CD4-positive, alpha-beta T cell treated with Interleukin-17A for 4 hours (primary cell): ENCODE measurements at regions not wholly inside any gene's neighbourhood (a gene's known extent, or its start where the extent isn't known, plus 50 kb on each side); places are given as distances from the start of the nearest gene placed in this dataset.
"Not testable (repeated sequence)": the region's sequence is repeated elsewhere in the genome, so short reads cannot be mapped to it uniquely, and the experiment has no call there.

Source experiments
- DNase-seq: peaks from one replicate; pipeline ENCODE4 v3.0.0-alpha.2; 2020; ENCODE audit warnings: mixed read lengths

GRCh38 chr6:37580176-37580955 lies 80.7 kb upstream of the CCDC167 start:
- no peak for DNase-seq

GRCh38 chr6:37579444-37580067 lies 79.9 kb upstream of the CCDC167 start:
- no peak for DNase-seq

- no peak for DNase-seq
Observed at GRCh38 chr6:37578104-37578503, 78.4 kb upstream of the CCDC167 start.

- DNase-seq, result no peak
Observed at GRCh38 chr6:37576336-37576737, 76.6 kb upstream of the CCDC167 start.

- no peak for DNase-seq
Observed at GRCh38 chr6:37575221-37575620, 75.5 kb upstream of the CCDC167 start.

- no peak for DNase-seq
Observed at GRCh38 chr6:37572334-37572733, 72.6 kb upstream of the CCDC167 start.

- DNase-seq, result no peak
Observed at GRCh38 chr6:37570482-37571133, 70.9 kb upstream of the CCDC167 start.

GRCh38 chr6:37569743-37570481 lies 70.2 kb upstream of the CCDC167 start:
- DNase-seq, result no peak

- DNase-seq, result no peak
Observed at GRCh38 chr6:37569317-37569716, 69.6 kb upstream of the CCDC167 start.

- no peak for DNase-seq
Observed at GRCh38 chr6:37566950-37567349, 67.3 kb upstream of the CCDC167 start.

- peak; percentile 84 for DNase-seq
Observed at GRCh38 chr6:37566111-37566949, 66.6 kb upstream of the CCDC167 start.

GRCh38 chr6:37565267-37566110 lies 65.8 kb upstream of the CCDC167 start:
- peak; percentile 23 for DNase-seq

- not testable (repeated sequence) for DNase-seq
Observed at GRCh38 chr6:37562926-37563288, 63.2 kb upstream of the CCDC167 start.

GRCh38 chr6:37561361-37561760 lies 61.7 kb upstream of the CCDC167 start:
- no peak for DNase-seq

GRCh38 chr6:37560737-37561103 lies 61.0 kb upstream of the CCDC167 start:
- no peak for DNase-seq

- DNase-seq, result no peak
Observed at GRCh38 chr6:37559501-37559900, 59.8 kb upstream of the CCDC167 start.

GRCh38 chr6:37559050-37559449 lies 59.4 kb upstream of the CCDC167 start:
- DNase-seq, result no peak

- DNase-seq, result no peak
Observed at GRCh38 chr6:37558646-37559045, 59.0 kb upstream of the CCDC167 start.

- DNase-seq, result no peak
Observed at GRCh38 chr6:37558168-37558567, 58.5 kb upstream of the CCDC167 start.

GRCh38 chr6:37557645-37558114 lies 58.0 kb upstream of the CCDC167 start:
- no peak for DNase-seq

GRCh38 chr6:37556881-37557644 lies 57.4 kb upstream of the CCDC167 start:
- no peak for DNase-seq
